Glomerular visceral epithelial cell (primary cell): ENCODE measurements at regions not wholly inside any gene's neighbourhood (a gene's known extent, or its start where the extent isn't known, plus 50 kb on each side); places are given as distances from the start of the nearest gene placed in this dataset.

Experiments
- DNase-seq: peaks from one replicate; pipeline ENCODE4 v3.0.0-alpha.2; 2016; ENCODE audit errors: extremely low spot score

DNA sequence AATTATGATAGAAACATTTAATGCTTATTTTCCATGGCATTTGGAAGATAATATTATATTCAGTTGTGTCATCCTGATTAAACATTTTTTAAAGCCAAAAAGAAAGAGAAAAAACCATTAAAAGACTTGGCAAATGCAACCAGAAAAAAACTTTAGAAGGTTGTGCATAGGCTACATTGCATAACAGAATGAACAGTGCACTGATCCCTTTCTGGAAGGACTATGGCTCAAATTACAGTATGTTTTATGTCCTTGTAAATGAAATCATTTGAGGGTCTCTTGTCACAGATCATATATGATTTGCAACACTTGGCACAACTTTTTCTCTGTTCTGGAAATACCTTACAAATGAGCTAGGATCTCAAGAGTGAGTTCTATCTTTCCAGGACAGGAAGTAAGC lies 275.2 kb upstream of the FLRT2 start:
- no peak for DNase-seq

GRCh38 chr14:85257287-85257686 lies 272.7 kb upstream of the FLRT2 start:
- DNase-seq: no peak

DNA sequence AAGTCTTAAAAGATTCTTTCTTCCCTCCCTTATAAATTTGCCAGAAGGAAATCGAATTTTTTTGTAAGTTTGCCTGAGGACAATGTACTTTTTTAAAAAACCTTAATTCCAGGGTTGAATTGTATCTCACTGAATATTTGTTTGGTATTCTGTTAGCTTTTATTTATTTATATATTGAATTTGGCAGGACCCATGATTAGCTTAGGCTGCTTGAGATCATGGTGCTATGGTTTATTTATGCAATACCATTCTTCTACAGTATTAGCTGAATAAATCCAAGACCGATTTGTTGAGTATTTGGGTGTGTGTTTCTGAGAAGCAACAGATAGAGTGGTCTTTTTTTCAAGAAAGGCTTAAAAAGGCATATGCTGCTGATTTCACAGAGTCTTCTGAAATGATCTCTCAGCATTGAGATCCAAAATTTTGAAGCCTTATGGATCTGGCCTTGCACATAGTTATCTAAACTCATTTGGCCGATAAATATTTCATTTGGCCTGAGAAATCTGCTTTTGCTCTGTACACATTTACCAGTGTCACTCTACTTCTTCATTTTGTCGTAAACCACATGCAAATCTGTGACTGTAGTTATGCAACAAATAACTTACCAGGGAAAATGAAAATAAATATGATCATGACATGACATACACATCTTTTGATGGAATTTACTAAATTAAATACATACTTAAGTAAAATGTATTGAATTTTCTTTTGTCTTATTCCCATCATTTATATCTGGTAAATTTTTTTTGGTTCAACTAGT lies 265.8 kb upstream of the FLRT2 start:
- no peak for DNase-seq

DNA sequence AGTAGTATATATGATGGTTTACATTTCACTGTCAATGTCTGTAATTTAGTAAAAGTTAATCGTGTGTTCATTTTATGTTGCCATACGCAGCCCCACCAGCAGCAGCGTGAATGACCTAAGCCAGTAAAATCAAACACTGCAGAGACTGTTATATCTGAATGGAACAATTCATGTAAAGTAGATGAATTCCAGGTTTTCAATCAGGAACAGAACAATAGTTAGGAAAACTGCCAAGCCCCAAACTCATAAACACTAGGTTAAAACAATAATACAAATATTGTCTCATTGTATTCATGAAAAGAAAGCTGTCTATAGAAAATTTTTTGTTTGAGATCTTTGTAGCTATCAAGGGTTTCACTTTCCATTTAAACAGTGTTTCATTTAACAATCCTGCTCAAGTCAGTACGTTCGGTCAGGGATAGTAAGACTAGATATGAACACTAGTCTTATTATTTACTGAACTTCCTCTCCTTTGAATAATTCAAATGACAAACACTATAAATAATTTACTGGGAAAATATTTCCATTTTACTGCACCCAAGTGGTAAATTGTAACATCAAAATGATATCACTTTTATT lies 256.8 kb upstream of the FLRT2 start:
- DNase-seq: no peak

GRCh38 chr14:85273952-85274351 lies 256.0 kb upstream of the FLRT2 start:
- DNase-seq: no peak

DNA sequence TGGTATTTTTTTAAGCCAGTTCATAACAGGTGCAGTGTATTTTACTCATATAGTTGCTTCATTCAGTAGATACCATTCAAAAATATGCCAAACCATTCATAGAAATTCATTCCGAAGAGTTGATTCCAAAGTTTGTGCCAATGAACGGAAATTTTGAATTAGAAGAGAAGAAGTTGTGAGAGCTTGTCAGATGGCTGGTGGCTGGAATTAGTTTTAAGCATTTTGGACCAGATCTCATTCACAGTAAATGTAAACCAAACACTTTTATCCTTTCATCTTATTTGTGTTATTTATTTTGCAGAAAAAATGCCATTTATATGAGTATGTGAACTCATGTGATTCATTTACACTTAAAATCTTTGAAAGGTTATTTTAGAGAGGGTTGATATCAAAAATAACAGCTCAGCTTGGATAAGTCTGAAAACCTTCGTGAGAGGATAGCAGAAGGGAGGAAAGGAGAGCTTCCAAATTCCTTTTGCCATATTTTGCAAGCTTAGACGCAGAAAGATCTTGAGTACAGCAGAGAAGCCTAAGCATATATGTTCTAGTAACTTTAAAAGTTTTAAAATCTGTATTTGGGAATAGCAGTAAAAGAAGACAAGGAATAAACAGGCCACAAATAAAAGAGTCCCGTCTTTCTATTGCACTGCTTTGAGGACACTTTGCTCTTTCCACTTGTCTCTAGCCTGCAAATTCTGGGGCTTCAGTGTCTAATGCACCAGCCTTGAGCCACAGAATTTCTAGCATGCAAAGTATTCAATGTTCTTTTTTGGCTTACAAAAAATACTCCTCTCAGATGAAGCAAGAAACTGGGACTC lies 253.6 kb upstream of the FLRT2 start:
- DNase-seq: no peak

GRCh38 chr14:85276979-85277228 lies 253.0 kb upstream of the FLRT2 start:
- no peak for DNase-seq

DNA sequence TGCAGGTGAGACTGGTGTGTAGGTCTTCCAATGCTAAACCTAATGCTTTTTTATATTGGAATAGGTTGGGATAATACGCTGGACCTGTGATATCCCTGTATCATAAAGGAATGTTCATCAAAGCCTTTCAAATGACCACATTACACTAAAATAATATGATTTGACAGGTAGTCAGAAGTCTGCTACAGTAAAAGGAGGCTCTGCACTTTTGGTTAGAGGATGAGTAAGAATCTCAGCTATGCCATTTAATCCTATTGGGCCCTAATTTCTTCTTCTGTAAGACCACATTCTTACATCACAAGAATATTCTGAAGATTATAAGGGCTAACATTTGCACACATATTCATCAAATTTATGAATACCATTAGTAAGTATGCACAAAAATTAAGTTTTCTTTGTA lies 250.5 kb upstream of the FLRT2 start:
- no peak for DNase-seq

- no peak for DNase-seq
Measured at GRCh38 chr14:85280074-85280473, 249.9 kb upstream of the FLRT2 start.

GRCh38 chr14:85281921-85282320 lies 248.0 kb upstream of the FLRT2 start:
- no peak for DNase-seq

- DNase-seq: no peak
Measured at GRCh38 chr14:85288041-85288440, 241.9 kb upstream of the FLRT2 start.

GRCh38 chr14:85291731-85292130 lies 238.2 kb upstream of the FLRT2 start:
- DNase-seq: no peak

DNA sequence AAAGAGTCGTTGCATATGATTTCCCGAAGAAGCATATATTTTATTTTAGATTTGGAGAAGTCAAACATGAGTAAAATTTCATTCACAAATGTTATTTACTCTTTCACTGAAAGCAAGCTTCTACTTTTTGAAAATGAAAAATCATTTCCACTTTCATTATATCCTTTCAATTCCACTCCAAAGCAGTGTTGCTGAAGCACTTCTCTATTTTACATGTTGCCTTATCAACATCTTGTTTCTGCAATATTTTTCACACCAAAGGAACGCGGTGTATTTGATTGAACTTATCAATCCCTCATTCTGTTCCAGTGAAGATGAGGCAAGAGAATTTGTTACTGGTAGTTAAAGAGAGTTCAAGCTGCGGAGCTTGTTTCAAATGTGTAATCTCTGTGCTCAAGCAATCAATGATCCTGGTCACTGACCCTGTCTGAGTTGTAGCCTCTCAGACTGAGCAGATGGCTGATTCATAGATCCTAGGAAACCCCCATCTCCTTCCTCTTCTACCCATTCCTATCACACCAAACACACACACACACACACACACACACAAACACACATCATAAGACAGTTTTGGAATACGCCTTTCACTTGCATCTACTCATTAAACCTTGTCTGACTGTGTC lies 236.2 kb upstream of the FLRT2 start:
- no peak for DNase-seq

GRCh38 chr14:85295318-85295717 lies 234.6 kb upstream of the FLRT2 start:
- no peak for DNase-seq

GRCh38 chr14:85296456-85297210 lies 233.3 kb upstream of the FLRT2 start:
- DNase-seq: peak; percentile 23

DNA sequence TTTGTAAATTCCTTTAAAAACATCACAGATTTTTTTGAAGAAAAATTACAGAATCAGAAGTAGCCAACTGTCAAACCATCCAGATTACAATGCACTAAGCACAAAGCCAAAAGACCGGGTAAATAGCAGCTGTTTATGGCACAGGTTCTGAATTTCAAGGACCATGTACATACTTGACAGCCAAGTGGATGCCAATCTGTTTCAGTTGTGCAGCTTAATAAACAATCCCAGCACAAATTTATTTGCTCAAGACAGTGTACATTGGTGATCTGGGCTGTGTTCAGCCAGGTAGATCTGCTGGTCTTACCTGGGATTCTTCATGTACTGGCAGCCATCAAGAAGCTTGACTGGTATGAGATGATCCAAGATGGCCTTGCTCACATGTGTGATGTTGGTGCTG lies 229.8 kb upstream of the FLRT2 start:
- DNase-seq: no peak

DNA sequence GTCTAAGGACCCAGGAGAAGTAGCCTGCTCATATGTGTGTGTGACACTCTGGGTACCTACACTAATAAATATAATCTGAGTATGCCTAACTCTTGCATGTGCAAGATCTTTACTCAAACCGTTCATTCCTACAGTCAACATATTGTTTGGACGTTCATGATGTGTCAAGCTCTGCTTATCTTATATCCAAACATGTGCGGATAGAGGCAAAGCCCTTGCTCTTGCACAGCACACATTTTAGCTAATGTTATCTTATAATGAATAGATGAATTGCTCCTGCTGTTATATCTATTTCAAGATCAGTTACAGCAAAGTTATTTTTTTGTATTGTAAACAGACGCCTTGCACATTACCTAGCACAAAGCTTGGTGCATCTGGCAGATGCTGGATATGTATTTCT lies 228.4 kb upstream of the FLRT2 start:
- no peak for DNase-seq

DNA sequence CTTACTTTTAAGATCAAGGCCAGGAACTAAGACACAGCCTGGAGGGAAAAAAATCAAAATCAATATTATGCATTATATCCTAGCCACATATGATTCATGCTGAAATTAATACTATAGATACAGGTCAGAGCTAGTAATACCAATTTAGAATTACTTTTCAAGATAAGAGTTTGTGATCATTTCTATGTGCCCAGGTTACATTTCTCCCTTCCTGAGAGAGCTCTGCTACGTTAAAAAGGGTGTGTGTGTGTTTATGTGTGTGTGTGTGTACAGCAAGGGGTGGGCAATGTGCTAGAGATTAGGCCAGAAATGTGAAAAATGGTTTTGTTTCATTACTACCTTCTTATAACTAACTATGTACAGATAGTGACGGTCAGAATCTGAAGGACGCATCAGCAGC lies 223.9 kb upstream of the FLRT2 start:
- DNase-seq: no peak

DNA sequence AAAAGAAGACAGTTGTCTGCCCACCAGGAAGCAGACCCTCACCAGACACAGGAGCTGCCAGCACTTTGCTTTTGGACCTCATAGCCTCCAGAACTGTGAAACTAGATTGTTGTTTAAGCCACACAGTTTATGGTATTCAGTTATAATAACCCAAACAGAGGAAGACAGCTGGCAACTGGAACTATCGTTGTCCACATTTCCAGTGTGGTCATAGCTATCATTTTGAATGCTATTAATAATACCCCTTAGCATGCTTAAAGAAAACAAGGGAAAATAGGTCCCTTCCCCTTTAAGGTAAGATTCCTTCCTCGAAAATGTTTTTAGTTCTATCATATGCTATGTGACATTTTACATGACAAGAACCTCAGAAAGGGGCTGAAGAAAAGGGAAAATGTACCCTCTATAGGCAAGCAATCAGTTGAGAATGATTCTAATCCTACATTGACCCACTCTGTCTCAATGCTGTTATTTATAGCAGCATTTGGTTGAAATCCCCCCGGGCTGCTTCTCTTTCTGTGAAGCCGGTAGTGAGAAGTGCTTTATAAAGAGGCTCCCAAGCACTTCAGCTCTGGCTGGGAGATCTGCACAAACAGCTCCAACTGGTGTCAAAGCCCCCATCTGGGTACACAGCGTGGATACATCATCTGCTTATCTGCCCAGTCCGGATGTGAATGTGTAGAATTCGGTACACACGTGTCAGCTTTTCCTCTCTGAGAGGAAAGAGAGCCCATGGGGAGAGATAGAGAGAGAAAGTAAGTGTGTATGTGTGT lies 221.2 kb upstream of the FLRT2 start:
- DNase-seq: no peak

DNA sequence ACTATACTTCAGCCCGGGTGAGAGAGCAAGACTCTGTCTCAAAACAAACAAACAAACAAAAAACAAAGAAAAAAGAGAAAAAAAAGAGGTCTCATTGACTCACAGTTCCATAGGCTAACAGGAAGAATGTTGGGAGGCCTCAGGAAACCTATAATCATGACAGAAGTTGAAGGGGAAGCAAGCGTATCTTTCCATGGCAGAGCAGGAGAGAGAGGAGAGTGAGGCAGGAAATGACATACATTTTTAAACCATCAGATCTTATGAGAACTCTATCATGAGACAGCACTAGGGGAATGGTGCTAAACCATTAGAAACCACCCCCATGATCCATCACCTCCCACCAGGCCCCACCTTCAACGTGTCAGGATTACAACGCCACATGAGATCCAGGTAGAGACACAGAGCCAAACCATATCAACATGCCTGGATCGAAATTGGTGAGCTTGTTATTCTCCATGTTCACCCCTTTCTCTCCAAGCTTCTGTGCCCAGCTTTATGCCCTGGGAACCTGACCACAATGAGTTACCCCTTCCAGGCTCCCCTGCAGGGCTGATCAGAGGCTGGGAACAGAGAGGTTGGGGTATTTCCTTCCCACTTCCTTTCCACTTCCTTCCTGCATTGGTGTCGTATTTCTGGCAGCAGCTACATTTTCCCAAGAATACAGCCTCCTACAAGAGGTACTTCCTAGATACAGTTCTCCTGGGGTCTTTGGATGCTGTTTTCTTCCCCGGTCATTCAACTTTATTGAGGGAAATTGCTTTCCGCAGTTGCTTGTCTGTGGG lies 219.3 kb upstream of the FLRT2 start:
- DNase-seq: no peak
